ENCODE measurements at regions not wholly inside any gene's neighbourhood (a gene's known extent, or its start where the extent isn't known, plus 50 kb on each side); places are given as distances from the start of the nearest gene placed in this dataset.

- TF ChIP-seq CTCF (IDR thresholded peaks at IDR 0.05 in 2 of 3, conservative IDR thresholded peaks at IDR 0.05 in 1 of 3; ENCODE audit: borderline replicate concordance in 1 of 3, insufficient read depth in 1 of 3, low read depth in 2 of 3, low read length in 2 of 3), result no peak
- no peak for TF ChIP-seq MAX (IDR thresholded peaks at IDR 0.05)
- no peak for TF ChIP-seq EZH2 (IDR thresholded peaks at IDR 0.05)
- TF ChIP-seq EGR1 (IDR thresholded peaks at IDR 0.05; ENCODE audit: low read depth), result no peak
- no peak for TF ChIP-seq JUND (IDR thresholded peaks at IDR 0.05)
- no peak for TF ChIP-seq EZH2phosphoT487 (IDR thresholded peaks at IDR 0.05; ENCODE audit: borderline replicate concordance)
- TF ChIP-seq POLR2A (IDR thresholded peaks at IDR 0.05; ENCODE audit: borderline replicate concordance, extremely low read depth, insufficient read depth, insufficient read length), result no peak
- no peak for TF ChIP-seq POLR2AphosphoS5 (IDR thresholded peaks at IDR 0.05; ENCODE audit: low read depth, low read length)
- TF ChIP-seq REST (IDR thresholded peaks at IDR 0.05; ENCODE audit: low read depth), result no peak
- no peak for TF ChIP-seq CEBPB (IDR thresholded peaks at IDR 0.05; ENCODE audit: low read depth)
- no peak for TF ChIP-seq SRF (IDR thresholded peaks at IDR 0.05; ENCODE audit: low read depth)
- no peak for TF ChIP-seq ATF3 (IDR thresholded peaks at IDR 0.05)
Measured at GRCh38 chr11:69355346-69355940, 61.5 kb downstream of the MYEOV start.
